ENCODE measurements at regions not wholly inside any gene's neighbourhood (a gene's known extent, or its start where the extent isn't known, plus 50 kb on each side); places are given as distances from the start of the nearest gene placed in this dataset.
A peak's percentile ranks its signal among the peaks of the same experiment; 100 is the strongest.

DNA sequence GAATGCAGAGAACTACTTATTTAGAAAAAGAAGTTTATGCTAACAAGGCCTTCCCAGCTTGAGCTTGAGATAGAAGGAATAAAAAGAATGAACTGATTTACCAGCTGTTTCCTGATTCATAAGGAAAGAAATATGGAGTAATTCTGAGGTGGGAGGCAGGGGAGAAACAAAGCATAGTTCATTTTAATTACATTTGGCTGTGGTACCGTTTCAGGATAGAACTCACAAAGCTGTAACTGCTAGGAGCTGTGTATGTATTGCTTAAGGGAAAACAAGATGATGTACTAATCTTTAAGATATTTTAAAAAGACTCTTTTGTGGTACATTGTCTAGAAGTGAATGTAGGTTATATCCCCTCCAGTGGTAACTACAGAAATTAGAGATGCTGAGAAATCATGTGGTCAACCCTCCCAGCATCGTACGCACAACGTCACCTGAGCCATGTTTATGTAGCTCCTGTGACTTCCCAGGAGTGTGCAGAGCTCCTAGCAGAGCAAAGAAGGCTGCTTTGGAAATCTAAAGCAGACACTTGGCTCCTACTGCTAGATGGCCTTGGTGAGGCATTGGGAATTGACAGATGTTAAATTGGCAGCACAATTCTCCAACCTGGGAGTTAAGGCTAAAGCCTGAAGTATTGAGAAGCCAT is 208.3 kb upstream of the VLDLR start:
- H3K4me3 ChIP-seq (ENCODE audit: low read length), result no peak overlapping the region
- 57% methylated on average over 1 of the region's 4 CpGs for WGBS (ENCODE audit: insufficient coverage, low lambda C conversion rate)
- DNase-seq, result no peak
- H3K4me1 ChIP-seq (ENCODE audit: control insufficient read depth, insufficient read depth, low read length), result no peaks in the 10 kb centered on the region
- H3K36me3 ChIP-seq (ENCODE audit: control insufficient read depth, insufficient read depth, low read length), result no peaks in the 10 kb centered on the region
- H3K27me3 ChIP-seq (ENCODE audit: control insufficient read depth, insufficient read depth, low read length), result no peaks in the 10 kb centered on the region
- H3K27ac ChIP-seq (ENCODE audit: low read length), result no peak overlapping the region
- H3K9me3 ChIP-seq (ENCODE audit: control insufficient read depth, low read depth, low read length), result no peaks in the 10 kb centered on the region

DNA sequence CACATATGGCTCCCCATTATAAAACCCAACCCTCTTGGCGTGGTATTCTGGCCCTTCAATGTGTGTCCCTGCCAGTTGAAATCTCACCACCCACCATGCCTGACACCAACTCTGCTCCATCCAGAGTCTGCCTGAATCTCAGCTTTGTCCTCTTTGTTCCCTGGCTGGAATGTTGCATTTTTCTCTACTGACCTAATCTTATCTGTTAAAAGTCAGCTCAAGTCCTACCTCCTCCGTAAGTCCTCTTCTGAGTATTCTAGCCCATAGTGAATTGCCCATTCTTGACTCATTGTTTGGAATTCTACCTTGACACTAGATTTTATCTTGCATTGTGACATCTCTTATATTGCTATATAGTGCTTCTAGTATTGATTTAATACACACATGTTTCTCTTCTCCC is 207.1 kb upstream of the VLDLR start:
- Histone ChIP-seq H3K4me1 (ENCODE audit: control insufficient read depth, insufficient read depth, low read length) (no peaks in the 10 kb centered on the region), H3K36me3 (ENCODE audit: control insufficient read depth, insufficient read depth, low read length) (no peaks in the 10 kb centered on the region), H3K27ac (ENCODE audit: low read length) (no peak overlapping the region), H3K27me3 (ENCODE audit: control insufficient read depth, insufficient read depth, low read length) (no peaks in the 10 kb centered on the region), H3K4me3 (ENCODE audit: low read length) (no peak overlapping the region), H3K9me3 (ENCODE audit: control insufficient read depth, low read depth, low read length) (no peaks in the 10 kb centered on the region)
- 100% methylated on average over 1 of the region's 2 CpGs for WGBS (ENCODE audit: insufficient coverage, low lambda C conversion rate)
- no peak for DNase-seq

DNA sequence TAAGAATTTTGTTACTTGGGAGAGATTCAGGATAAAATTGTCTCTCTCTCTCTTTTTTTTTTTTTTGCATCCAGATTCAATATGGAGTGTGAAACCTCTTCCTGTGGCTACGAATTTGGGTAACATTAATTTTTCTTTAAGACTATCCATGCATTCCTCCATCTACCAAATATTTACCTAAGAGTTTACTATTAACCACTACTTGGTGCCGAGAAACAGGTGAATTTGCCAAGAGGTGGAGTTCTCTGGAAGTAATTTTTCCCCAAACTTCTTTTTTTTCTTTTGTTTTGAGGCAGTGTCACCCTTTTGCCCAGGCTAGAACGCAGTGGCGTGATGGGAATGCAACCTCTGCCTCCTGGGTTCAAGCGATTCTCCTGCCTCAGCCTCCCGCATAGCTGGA is 206.3 kb upstream of the VLDLR start:
- no peak for DNase-seq
- H3K4me1 ChIP-seq (ENCODE audit: control insufficient read depth, insufficient read depth, low read length), result no peaks in the 10 kb centered on the region
- no peaks in the 10 kb centered on the region for H3K27me3 ChIP-seq (ENCODE audit: control insufficient read depth, insufficient read depth, low read length)
- no peak overlapping the region for H3K27ac ChIP-seq (ENCODE audit: low read length)
- 22% methylated on average over 2 of the region's 6 CpGs for WGBS (ENCODE audit: insufficient coverage, low lambda C conversion rate)
- no peak overlapping the region for H3K4me3 ChIP-seq (ENCODE audit: low read length)
- no peaks in the 10 kb centered on the region for H3K36me3 ChIP-seq (ENCODE audit: control insufficient read depth, insufficient read depth, low read length)
- no peaks in the 10 kb centered on the region for H3K9me3 ChIP-seq (ENCODE audit: control insufficient read depth, low read depth, low read length)

DNA sequence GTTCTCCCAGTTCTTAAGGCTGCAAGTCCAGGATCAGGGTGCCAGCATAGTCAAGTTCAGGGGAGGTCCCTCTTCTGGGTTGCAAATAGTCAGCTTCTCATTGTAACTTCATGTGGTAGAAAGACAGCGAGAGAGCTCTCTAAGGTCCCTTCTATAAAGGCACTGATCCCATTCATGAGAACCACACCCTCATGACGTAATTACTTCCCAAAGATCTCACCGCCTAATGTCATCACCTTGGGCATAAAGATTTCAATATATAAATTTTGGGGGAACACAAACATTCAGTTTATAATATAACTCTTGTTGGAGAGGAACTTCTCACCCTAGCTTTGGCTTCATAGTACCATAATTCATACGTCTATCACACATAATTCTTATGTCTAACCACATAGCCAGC is 203.9 kb upstream of the VLDLR start:
- Histone ChIP-seq H3K36me3 (ENCODE audit: control insufficient read depth, insufficient read depth, low read length) (no peaks in the 10 kb centered on the region), H3K4me3 (ENCODE audit: low read length) (no peak overlapping the region)
- 100% methylated on average over 1 of the region's 4 CpGs for WGBS (ENCODE audit: insufficient coverage, low lambda C conversion rate)

DNA sequence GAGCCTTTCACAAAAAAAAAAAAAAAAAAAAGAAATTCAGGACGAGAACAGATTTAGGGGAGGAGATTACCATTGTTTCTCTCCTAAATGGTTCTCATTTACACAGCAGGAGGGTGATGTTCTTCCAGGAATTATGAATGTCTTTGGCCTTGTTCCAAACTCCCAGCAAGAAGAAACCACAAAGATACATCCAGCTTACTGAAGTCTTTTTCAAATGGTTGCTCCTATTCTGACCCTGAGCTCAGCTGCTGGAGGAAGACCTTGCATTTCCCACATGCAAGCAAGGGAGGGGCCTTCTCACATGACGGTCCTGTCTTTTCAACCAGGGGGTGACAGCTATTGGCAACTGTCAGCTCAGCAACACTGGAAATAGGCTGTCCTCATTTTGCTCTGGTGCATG is 203.0 kb upstream of the VLDLR start:
- no peak overlapping the region for H3K27ac ChIP-seq (ENCODE audit: low read length)
- H3K4me3 ChIP-seq (ENCODE audit: low read length), result no peak overlapping the region
- no peaks in the 10 kb centered on the region for H3K9me3 ChIP-seq (ENCODE audit: control insufficient read depth, low read depth, low read length)
- DNase-seq, result peak; percentile 18 to 22
- H3K4me1 ChIP-seq (ENCODE audit: control insufficient read depth, insufficient read depth, low read length), result no peaks in the 10 kb centered on the region
- no peaks in the 10 kb centered on the region for H3K27me3 ChIP-seq (ENCODE audit: control insufficient read depth, insufficient read depth, low read length)
- WGBS (ENCODE audit: insufficient coverage, low lambda C conversion rate), result no CpG with 5 or more reads among the region's 2 CpGs
- H3K36me3 ChIP-seq (ENCODE audit: control insufficient read depth, insufficient read depth, low read length), result no peaks in the 10 kb centered on the region

More for the DNA sequence above, 203.9 kb upstream of the VLDLR start:
- no peak for DNase-seq
- no peak overlapping the region for H3K27ac ChIP-seq (ENCODE audit: low read length)
- no peaks in the 10 kb centered on the region for H3K9me3 ChIP-seq (ENCODE audit: control insufficient read depth, low read depth, low read length)
- no peaks in the 10 kb centered on the region for H3K27me3 ChIP-seq (ENCODE audit: control insufficient read depth, insufficient read depth, low read length)
- H3K4me1 ChIP-seq (ENCODE audit: control insufficient read depth, insufficient read depth, low read length), result no peaks in the 10 kb centered on the region

DNA sequence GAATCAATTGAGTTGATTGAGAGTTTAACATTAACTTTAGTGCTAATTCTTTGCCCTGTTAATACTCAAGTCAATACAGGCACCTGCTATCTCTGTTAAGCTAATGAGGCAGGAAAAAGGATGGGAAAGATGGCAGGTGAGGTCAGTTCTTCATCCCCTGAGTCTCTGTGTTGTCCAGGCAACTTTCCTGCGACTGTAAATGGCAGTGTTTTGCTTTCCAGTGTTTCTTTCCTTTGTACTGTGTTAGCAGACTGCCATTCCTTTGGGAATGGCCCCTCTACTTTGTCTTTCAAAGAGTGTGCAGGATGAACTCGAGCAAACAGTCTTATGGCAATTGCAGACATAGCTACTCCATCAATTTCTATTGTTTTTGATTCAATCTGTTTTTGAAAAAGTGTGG is 202.2 kb upstream of the VLDLR start:
- Histone ChIP-seq H3K4me3 (ENCODE audit: low read length) (no peak overlapping the region), H3K36me3 (ENCODE audit: control insufficient read depth, insufficient read depth, low read length) (no peaks in the 10 kb centered on the region), H3K27me3 (ENCODE audit: control insufficient read depth, insufficient read depth, low read length) (no peaks in the 10 kb centered on the region), H3K9me3 (ENCODE audit: control insufficient read depth, low read depth, low read length) (no peaks in the 10 kb centered on the region), H3K27ac (ENCODE audit: low read length) (no peak overlapping the region), H3K4me1 (ENCODE audit: control insufficient read depth, insufficient read depth, low read length) (no peaks in the 10 kb centered on the region)
- DNase-seq, result no peak
- 80% methylated on average over 1 of the region's 2 CpGs for WGBS (ENCODE audit: insufficient coverage, low lambda C conversion rate)

DNA sequence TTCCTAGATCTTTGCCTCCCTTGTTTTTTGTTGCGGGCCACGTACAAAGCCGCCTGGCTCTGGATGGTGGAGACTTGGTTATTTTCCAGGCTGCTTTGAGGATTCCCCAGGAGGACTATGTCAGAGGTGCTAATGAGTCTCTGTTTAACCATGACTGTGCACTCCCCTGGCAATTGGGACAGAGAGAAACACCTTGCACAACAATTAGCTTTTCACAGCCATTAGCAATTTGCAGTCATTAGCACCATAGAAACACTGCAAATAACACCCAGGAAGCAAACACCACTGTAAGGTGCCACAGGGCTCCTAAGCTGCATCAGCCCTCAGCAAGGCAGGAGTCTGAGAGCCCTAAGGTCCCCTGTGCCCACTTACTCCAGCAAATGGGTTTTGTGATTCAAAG is 201.0 kb upstream of the VLDLR start:
- H3K27ac ChIP-seq (ENCODE audit: low read length), result no peak overlapping the region
- H3K36me3 ChIP-seq (ENCODE audit: control insufficient read depth, insufficient read depth, low read length), result no peaks in the 10 kb centered on the region
- no peak for DNase-seq
- H3K27me3 ChIP-seq (ENCODE audit: control insufficient read depth, insufficient read depth, low read length), result no peaks in the 10 kb centered on the region
- no peaks in the 10 kb centered on the region for H3K4me1 ChIP-seq (ENCODE audit: control insufficient read depth, insufficient read depth, low read length)
- WGBS (ENCODE audit: insufficient coverage, low lambda C conversion rate), result no CpG with 5 or more reads among the region's 3 CpGs
- H3K9me3 ChIP-seq (ENCODE audit: control insufficient read depth, low read depth, low read length), result no peaks in the 10 kb centered on the region
- H3K4me3 ChIP-seq (ENCODE audit: low read length), result no peak overlapping the region

DNA sequence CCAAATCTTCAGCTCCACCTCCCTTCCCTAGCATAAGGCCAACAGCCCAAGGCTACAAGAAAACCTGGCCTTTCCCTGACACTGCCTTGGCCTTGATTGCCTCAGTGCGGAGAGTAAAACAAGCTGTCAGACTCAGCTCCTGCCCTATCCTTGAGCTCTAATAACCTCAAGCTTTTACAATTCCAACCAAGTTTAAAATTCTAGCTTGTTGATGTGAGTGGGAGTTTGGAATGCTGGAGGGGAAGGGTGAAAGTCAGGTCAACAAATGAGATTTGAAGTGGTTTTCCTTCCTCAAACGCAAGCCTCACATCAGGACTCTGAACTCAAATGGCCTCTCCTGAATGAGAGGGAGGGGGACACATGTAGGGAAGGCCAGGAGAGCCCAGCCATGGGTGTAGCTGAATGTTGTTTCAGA is 197.0 kb upstream of the VLDLR start:
- no peak overlapping the region for H3K4me3 ChIP-seq (ENCODE audit: low read length)
- no peaks in the 10 kb centered on the region for H3K9me3 ChIP-seq (ENCODE audit: control insufficient read depth, low read depth, low read length)
- no peak overlapping the region for H3K27ac ChIP-seq (ENCODE audit: low read length)
- H3K4me1 ChIP-seq (ENCODE audit: control insufficient read depth, insufficient read depth, low read length), result no peaks in the 10 kb centered on the region
- H3K36me3 ChIP-seq (ENCODE audit: control insufficient read depth, insufficient read depth, low read length), result no peaks in the 10 kb centered on the region
- no peaks in the 10 kb centered on the region for H3K27me3 ChIP-seq (ENCODE audit: control insufficient read depth, insufficient read depth, low read length)
- WGBS (ENCODE audit: insufficient coverage, low lambda C conversion rate), result 20% methylated on average over 1 of the region's 2 CpGs
- peak; percentile 30 to 37 for DNase-seq

DNA sequence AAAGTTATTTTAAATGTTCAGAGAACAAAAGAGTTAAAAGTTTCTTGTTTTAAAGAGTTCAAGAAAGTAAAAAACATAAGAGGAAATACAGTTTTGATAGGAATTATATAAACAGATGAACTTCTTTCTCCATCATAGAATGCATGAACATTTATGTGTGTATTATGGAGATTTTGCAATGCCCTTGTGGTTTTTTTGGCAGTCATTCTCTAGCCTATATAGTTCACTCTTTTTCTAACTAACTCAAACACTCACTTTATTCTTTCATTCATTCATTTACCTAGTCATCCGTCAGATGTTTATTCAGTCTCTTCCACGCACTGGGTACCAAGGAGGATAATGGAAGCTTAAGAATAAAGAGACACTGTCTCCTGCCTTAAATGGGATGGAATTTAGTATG is 195.9 kb upstream of the VLDLR start:
- Histone ChIP-seq H3K36me3 (ENCODE audit: control insufficient read depth, insufficient read depth, low read length) (no peaks in the 10 kb centered on the region), H3K27me3 (ENCODE audit: control insufficient read depth, insufficient read depth, low read length) (no peaks in the 10 kb centered on the region), H3K4me3 (ENCODE audit: low read length) (no peak overlapping the region), H3K9me3 (ENCODE audit: control insufficient read depth, low read depth, low read length) (no peaks in the 10 kb centered on the region), H3K27ac (ENCODE audit: low read length) (no peak overlapping the region), H3K4me1 (ENCODE audit: control insufficient read depth, insufficient read depth, low read length) (no peaks in the 10 kb centered on the region)
- no peak for DNase-seq
- WGBS (ENCODE audit: insufficient coverage, low lambda C conversion rate), result 80% methylated on average over 1 of the region's 2 CpGs

DNA sequence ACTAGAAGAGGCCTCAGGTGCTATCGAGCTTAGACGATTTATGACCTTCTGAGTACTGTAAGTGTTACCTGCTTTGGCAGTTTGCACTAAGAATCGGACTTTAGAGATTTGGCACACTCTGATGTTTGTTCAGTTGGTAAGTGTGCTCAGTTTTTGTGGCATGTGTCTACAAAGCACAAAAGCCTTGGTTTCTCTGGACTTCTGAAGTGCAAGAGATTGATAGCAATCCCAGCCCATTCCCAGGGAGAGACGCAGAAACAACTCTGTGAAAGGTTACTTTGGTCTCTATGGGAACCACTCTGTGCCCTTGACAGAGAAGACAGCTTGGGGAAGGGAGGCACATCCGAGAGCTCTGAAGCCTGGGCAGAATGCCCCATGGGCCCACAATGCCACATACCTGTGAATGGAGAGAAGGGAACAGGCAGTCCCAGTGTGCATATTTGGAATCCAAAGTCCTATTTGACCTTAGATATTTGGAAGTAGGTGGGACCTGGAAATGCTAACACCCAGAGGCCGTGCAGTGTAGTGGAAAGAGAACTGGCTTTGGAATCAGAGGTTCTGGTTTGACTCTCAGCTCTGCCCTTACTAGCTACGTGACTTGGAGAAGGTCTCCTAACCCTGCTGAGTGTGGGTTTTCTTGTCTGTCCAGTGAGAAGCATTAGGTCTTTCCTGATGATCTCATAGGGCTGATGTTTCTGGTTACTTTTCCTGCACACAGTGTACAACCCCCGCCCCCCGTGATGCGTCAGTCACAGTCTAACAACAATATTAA is 194.3 kb upstream of the VLDLR start:
- Histone ChIP-seq H3K4me1 (ENCODE audit: control insufficient read depth, insufficient read depth, low read length) (no peaks in the 10 kb centered on the region), H3K9me3 (ENCODE audit: control insufficient read depth, low read depth, low read length) (no peaks in the 10 kb centered on the region), H3K4me3 (ENCODE audit: low read length) (no peak overlapping the region), H3K36me3 (ENCODE audit: control insufficient read depth, insufficient read depth, low read length) (no peaks in the 10 kb centered on the region), H3K27ac (ENCODE audit: low read length) (no peak overlapping the region), H3K27me3 (ENCODE audit: control insufficient read depth, insufficient read depth, low read length) (no peaks in the 10 kb centered on the region)
- no CpG with 5 or more reads among the region's 10 CpGs for WGBS (ENCODE audit: insufficient coverage, low lambda C conversion rate)
- DNase-seq, result no peak

DNA sequence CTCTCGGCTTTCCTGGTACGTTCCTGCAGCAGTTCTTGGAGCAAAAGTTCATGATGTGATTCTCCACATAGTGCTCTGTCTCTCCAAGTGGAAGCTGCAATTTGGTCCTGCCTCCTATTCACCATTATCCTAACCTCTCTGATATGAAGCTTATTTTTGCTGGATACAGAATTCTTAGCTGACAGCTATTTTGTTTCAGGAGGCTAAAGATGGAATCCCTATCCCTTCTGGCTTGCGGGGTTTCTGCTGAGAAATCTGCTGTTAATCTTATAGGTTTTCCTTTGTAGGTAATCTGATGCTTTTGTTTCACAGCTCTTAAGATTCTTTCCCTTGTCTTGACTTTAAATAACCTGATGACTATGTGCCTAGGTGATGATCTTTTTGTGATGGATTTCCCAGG is 181.6 kb upstream of the VLDLR start:
- WGBS (ENCODE audit: insufficient coverage, low lambda C conversion rate), result 60% methylated on average over 1 of the region's 3 CpGs
- Histone ChIP-seq H3K27me3 (ENCODE audit: control insufficient read depth, insufficient read depth, low read length) (no peaks in the 10 kb centered on the region), H3K4me1 (ENCODE audit: control insufficient read depth, insufficient read depth, low read length) (no peaks in the 10 kb centered on the region), H3K9me3 (ENCODE audit: control insufficient read depth, low read depth, low read length) (peaks cover 6% of the 10 kb centered on the region), H3K4me3 (ENCODE audit: low read length) (no peak overlapping the region), H3K36me3 (ENCODE audit: control insufficient read depth, insufficient read depth, low read length) (no peaks in the 10 kb centered on the region), H3K27ac (ENCODE audit: low read length) (no peak overlapping the region)
- no peak for DNase-seq

Measured in large intestine (tissue), 3 donors.